ENCODE measurements at regions not wholly inside any gene's neighbourhood (a gene's known extent, or its start where the extent isn't known, plus 50 kb on each side); places are given as distances from the start of the nearest gene placed in this dataset.

GRCh38 chr12:123089140-123089539 is 61.8 kb downstream of the PITPNM2 start:
- TF ChIP-seq REST (IDR thresholded peaks at IDR 0.05; ENCODE audit: insufficient read depth in 1 of 2, low read depth in 2 of 2, low read length in 2 of 2) (no peak), FOXP2 (optimal IDR thresholded peaks at IDR 0.05; ENCODE audit: borderline replicate concordance, extremely low read depth, extremely low read length, insufficient read depth) (no peak)

Measured in PFSK-1 (cell line).